Astrocyte (in vitro differentiated cells and primary cell): ENCODE measurements at regions not wholly inside any gene's neighbourhood (a gene's known extent, or its start where the extent isn't known, plus 50 kb on each side); places are given as distances from the start of the nearest gene placed in this dataset.

ENCODE experiments used
- EZH2 ChIP-seq: IDR thresholded peaks from 2 replicates; pipeline ENCODE4 v1.6.1; 2012; ENCODE audit warnings: mild to moderate bottlenecking, low read length, inconsistent platforms; ENCODE audit not compliant: insufficient read depth
- TF ChIP-seq, protein P1 (sequence below): IDR thresholded peaks from 2 replicates; pipeline ENCODE4 v1.5.1; 2011; ENCODE audit warnings: low read depth, mild to moderate bottlenecking, inconsistent platforms, low read length, moderate library complexity; ENCODE audit not compliant: insufficient read depth

DNA sequence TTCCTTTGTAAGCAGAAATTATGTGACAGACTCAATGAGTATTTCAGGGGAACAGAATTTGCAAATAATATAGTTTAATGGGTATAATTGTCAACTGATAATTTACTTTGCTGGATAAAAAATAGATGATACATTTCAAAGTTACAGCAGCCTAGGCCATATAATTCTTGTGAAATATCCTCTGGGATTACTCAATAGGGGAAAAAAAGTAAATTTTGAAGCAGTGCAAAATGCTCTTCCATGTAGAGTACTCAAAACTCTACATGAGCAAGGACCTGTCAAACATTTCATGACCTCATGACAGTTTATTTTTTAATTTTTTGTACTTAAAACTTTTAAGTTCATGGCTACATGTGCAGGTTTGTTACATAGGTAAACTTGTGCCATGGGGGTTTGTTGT lies 163.3 kb downstream of the DACT1 start:
- TF ChIP-seq, protein P1, sequence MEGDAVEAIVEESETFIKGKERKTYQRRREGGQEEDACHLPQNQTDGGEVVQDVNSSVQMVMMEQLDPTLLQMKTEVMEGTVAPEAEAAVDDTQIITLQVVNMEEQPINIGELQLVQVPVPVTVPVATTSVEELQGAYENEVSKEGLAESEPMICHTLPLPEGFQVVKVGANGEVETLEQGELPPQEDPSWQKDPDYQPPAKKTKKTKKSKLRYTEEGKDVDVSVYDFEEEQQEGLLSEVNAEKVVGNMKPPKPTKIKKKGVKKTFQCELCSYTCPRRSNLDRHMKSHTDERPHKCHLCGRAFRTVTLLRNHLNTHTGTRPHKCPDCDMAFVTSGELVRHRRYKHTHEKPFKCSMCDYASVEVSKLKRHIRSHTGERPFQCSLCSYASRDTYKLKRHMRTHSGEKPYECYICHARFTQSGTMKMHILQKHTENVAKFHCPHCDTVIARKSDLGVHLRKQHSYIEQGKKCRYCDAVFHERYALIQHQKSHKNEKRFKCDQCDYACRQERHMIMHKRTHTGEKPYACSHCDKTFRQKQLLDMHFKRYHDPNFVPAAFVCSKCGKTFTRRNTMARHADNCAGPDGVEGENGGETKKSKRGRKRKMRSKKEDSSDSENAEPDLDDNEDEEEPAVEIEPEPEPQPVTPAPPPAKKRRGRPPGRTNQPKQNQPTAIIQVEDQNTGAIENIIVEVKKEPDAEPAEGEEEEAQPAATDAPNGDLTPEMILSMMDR: no peak
- TF ChIP-seq EZH2: no peak
